H9 (cell line): ENCODE measurements at regions not wholly inside any gene's neighbourhood (a gene's known extent, or its start where the extent isn't known, plus 50 kb on each side); places are given as distances from the start of the nearest gene placed in this dataset.

Experiments used
- DNase-seq: peaks from one replicate; pipeline ENCODE4 v3.0.0-alpha.2; 2017
- H2AFZ ChIP-seq: one replicate; pipeline ENCODE4 v1.6.1; 2013; ENCODE audit warnings: mild to moderate bottlenecking, low read length, control low read depth, moderate library complexity
- H2AK5ac ChIP-seq: 2 replicates; pipeline ENCODE4 v1.6.1; 2013; ENCODE audit warnings: low read length, control low read depth, mixed read lengths; ENCODE audit not compliant: insufficient read length
- H2BK120ac ChIP-seq: one replicate; pipeline ENCODE4 v1.6.1; 2013; ENCODE audit warnings: low read depth, mild to moderate bottlenecking, low read length, control low read depth, inconsistent platforms; ENCODE audit not compliant: poor library complexity, severe bottlenecking
- H2BK12ac ChIP-seq: 2 replicates; pipeline ENCODE4 v1.6.1; 2013; ENCODE audit warnings: low read length, control low read depth, mixed read lengths, low read depth; ENCODE audit not compliant: insufficient read length
- H2BK15ac ChIP-seq: 2 replicates; pipeline ENCODE4 v1.6.1; 2013; ENCODE audit warnings: low read depth, low read length, control low read depth
- H2BK20ac ChIP-seq: one replicate; pipeline ENCODE4 v1.6.1; 2013; ENCODE audit warnings: low read depth, mild to moderate bottlenecking, low read length, control low read depth, inconsistent platforms; ENCODE audit not compliant: poor library complexity, severe bottlenecking
- H2BK5ac ChIP-seq: 2 replicates; pipeline ENCODE4 v1.6.1; 2013; ENCODE audit warnings: low read length, control low read depth, mixed read lengths; ENCODE audit not compliant: insufficient read length
- H3K14ac ChIP-seq: 2 replicates; pipeline ENCODE4 v1.6.1; 2013; ENCODE audit warnings: low read length, control low read depth; ENCODE audit not compliant: insufficient read depth
- H3K18ac ChIP-seq: 2 replicates; pipeline ENCODE4 v1.6.1; 2013; ENCODE audit warnings: low read depth, mild to moderate bottlenecking, mixed read lengths, low read length, control low read depth; ENCODE audit not compliant: insufficient read length
- H3K23ac ChIP-seq: 2 replicates; pipeline ENCODE4 v1.6.1; 2013; ENCODE audit warnings: low read length, control low read depth, mixed read lengths, low read depth; ENCODE audit not compliant: insufficient read length
- H3K23me2 ChIP-seq: 2 replicates; pipeline ENCODE4 v1.6.1; 2013; ENCODE audit warnings: low read depth, mild to moderate bottlenecking, mixed read lengths, low read length, control low read depth; ENCODE audit not compliant: insufficient read length, poor library complexity, severe bottlenecking
- H3K27ac ChIP-seq: 2 replicates; pipeline ENCODE4 v1.5.1; 2013; ENCODE audit warnings: low read length, control low read depth, mixed read lengths, low read depth; ENCODE audit not compliant: insufficient read length
- H3K27me3 ChIP-seq: 2 replicates; pipeline ENCODE4 v1.6.1; 2013; ENCODE audit warnings: low read length, control low read depth, inconsistent platforms; ENCODE audit not compliant: insufficient read depth
- H3K4ac ChIP-seq: 2 replicates; pipeline ENCODE4 v1.6.1; 2013; ENCODE audit warnings: low read depth, mild to moderate bottlenecking, control low read depth, inconsistent platforms, low read length, moderate library complexity
- H3K4me1 ChIP-seq: 2 replicates; pipeline ENCODE4 v1.6.1; 2013; ENCODE audit warnings: low read length, control low read depth, inconsistent platforms; ENCODE audit not compliant: insufficient read depth
- H3K4me2 ChIP-seq: 2 replicates; pipeline ENCODE4 v1.6.1; 2013; ENCODE audit warnings: low read length, control low read depth, mixed read lengths; ENCODE audit not compliant: insufficient read length, insufficient read depth
- H3K56ac ChIP-seq: 2 replicates; pipeline ENCODE4 v1.6.1; 2013; ENCODE audit warnings: low read depth, mild to moderate bottlenecking, mixed read lengths, low read length, control low read depth; ENCODE audit not compliant: insufficient read length
- H3K79me1 ChIP-seq: 2 replicates; pipeline ENCODE4 v1.6.1; 2013; ENCODE audit warnings: low read depth, mild to moderate bottlenecking, moderate library complexity, low read length, control low read depth, inconsistent platforms; ENCODE audit not compliant: insufficient read depth, poor library complexity, severe bottlenecking
- H3K79me2 ChIP-seq: 2 replicates; pipeline ENCODE4 v1.6.1; 2013; ENCODE audit warnings: low read length, control low read depth, inconsistent platforms; ENCODE audit not compliant: insufficient read depth
- H3K9ac ChIP-seq: 2 replicates; pipeline ENCODE4 v1.6.1; 2013; ENCODE audit warnings: low read length, control low read depth, mixed read lengths; ENCODE audit not compliant: insufficient read length; ENCODE audit errors: extremely low read depth
- H3K9me3 ChIP-seq: one replicate; pipeline ENCODE4 v1.6.1; 2013; ENCODE audit warnings: low read depth, low read length, inconsistent platforms; ENCODE audit not compliant: control insufficient read depth
- H3T11ph ChIP-seq: one replicate; pipeline ENCODE4 v1.6.1; 2013; ENCODE audit warnings: mild to moderate bottlenecking, low read length, control low read depth, inconsistent platforms
- H4K20me1 ChIP-seq: one replicate; pipeline ENCODE4 v1.6.1; 2013; ENCODE audit not compliant: control insufficient read depth, insufficient read length, insufficient read depth
- H4K5ac ChIP-seq: 2 replicates; pipeline ENCODE4 v1.6.1; 2013; ENCODE audit warnings: low read depth, mild to moderate bottlenecking, mixed read lengths, low read length, control low read depth; ENCODE audit not compliant: insufficient read length
- H4K8ac ChIP-seq: replicated peaks from 2 replicates; pipeline ENCODE4 v1.6.1; 2013; ENCODE audit warnings: low read length, control low read depth, mixed read lengths, low read depth; ENCODE audit not compliant: insufficient read length
- H4K91ac ChIP-seq: 2 replicates; pipeline ENCODE4 v1.6.1; 2013; ENCODE audit warnings: low read depth, mild to moderate bottlenecking, moderate library complexity, mixed read lengths, low read length, control low read depth; ENCODE audit not compliant: insufficient read length
- H3K27ac Mint-ChIP-seq, 3 experiments: 2 replicates in 2 of 3; 3 replicates in 1 of 3; pipeline ENCODE4 v1.8.0; 2020 to 2021; ENCODE audit warnings: mixed read lengths in 3 of 3, mild to moderate bottlenecking in 1 of 3, moderate library complexity in 1 of 3
- H3K27me3 Mint-ChIP-seq: 2 replicates; pipeline ENCODE4 v1.8.0; 2021; ENCODE audit warnings: low read depth, mild to moderate bottlenecking, moderate library complexity, mixed read lengths
- H3K36me3 Mint-ChIP-seq, 3 experiments: 2 replicates in 2 of 3; 3 replicates in 1 of 3; pipeline ENCODE4 v1.8.0; 2020 to 2021; ENCODE audit warnings: low read depth in 3 of 3, mixed read lengths in 3 of 3; ENCODE audit not compliant: insufficient read depth in 1 of 3
- H3K4me1 Mint-ChIP-seq, 2 experiments: 2 replicates each; pipeline ENCODE4 v1.8.0; 2020; ENCODE audit warnings: mixed read lengths in 2 of 2
- H3K4me3 Mint-ChIP-seq, 2 experiments: 2 replicates in 1 of 2; 3 replicates in 1 of 2; pipeline ENCODE4 v1.8.0; 2020 to 2021; ENCODE audit warnings: mild to moderate bottlenecking in 2 of 2, mixed read lengths in 2 of 2, moderate library complexity in 1 of 2
- H3K9me3 Mint-ChIP-seq, 2 experiments: 2 replicates in 1 of 2; 3 replicates in 1 of 2; pipeline ENCODE4 v1.8.0; 2020; ENCODE audit warnings: mild to moderate bottlenecking in 2 of 2, mixed read lengths in 2 of 2, moderate library complexity in 1 of 2
- WGBS: extraction: QIAGEN DNeasy Blood & Tissue Kit; methylation state at CpG from one replicate; pipeline ENCODE4 v1.1.7; 2013; ENCODE audit warnings: missing lambda C conversion rate, low lambda C conversion rate, mixed read lengths; ENCODE audit not compliant: insufficient read length; ENCODE audit errors: extremely low coverage; 5-methylcytosine and 5-hydroxymethylcytosine counted together
- TF ChIP-seq, protein P1 (sequence below): fragments of 200-600 bp; sonication (generic); conservative IDR thresholded peaks from 3 replicates; pipeline ENCODE4 v1.8.0; 2021; ENCODE audit warnings: antibody characterized with exemption, mild to moderate bottlenecking

DNA sequence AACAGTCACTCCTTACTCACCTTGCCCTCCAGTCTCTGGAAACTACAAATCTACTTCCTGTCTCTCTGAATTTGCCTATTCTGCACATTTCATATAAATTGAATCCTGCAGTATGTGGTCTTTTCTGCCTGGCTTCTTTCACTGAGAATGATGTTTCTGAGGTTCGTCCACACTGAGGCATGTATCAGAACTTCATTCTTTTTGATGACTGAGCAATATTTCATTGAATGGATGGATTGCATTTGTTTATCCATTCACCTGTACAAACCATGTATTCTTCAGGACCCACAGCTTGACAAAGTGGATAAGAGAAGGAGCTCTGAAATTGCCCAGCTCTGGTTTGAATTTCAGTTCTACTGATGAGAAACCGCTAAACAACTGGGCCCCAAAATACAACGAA, 118.9 kb upstream of the ARRDC4 start:
- no peak overlapping the region for H2BK20ac ChIP-seq
- no peak overlapping the region for H3K27ac ChIP-seq
- H3K4ac ChIP-seq, result no peak overlapping the region
- no peak overlapping the region for H2BK5ac ChIP-seq
- DNase-seq, result no peak
- no peak overlapping the region for H2AFZ ChIP-seq
- Mint-ChIP-seq H3K4me3 (no peak overlapping the region), H3K27ac (no peak overlapping the region), H3K9me3 (no peaks in the 10 kb centered on the region), H3K27me3 (no peaks in the 10 kb centered on the region), H3K4me1 (no peaks in the 10 kb centered on the region), H3K36me3 (no peaks in the 10 kb centered on the region)
- H3K4me2 ChIP-seq, result no peak overlapping the region
- H4K91ac ChIP-seq, result no peak overlapping the region
- H3K18ac ChIP-seq, result no peak overlapping the region
- no peak overlapping the region for H2BK15ac ChIP-seq
- H3T11ph ChIP-seq, result no peak overlapping the region
- no peaks in the 10 kb centered on the region for H3K27me3 ChIP-seq
- H3K79me2 ChIP-seq, result no peaks in the 10 kb centered on the region
- TF ChIP-seq, protein P1, sequence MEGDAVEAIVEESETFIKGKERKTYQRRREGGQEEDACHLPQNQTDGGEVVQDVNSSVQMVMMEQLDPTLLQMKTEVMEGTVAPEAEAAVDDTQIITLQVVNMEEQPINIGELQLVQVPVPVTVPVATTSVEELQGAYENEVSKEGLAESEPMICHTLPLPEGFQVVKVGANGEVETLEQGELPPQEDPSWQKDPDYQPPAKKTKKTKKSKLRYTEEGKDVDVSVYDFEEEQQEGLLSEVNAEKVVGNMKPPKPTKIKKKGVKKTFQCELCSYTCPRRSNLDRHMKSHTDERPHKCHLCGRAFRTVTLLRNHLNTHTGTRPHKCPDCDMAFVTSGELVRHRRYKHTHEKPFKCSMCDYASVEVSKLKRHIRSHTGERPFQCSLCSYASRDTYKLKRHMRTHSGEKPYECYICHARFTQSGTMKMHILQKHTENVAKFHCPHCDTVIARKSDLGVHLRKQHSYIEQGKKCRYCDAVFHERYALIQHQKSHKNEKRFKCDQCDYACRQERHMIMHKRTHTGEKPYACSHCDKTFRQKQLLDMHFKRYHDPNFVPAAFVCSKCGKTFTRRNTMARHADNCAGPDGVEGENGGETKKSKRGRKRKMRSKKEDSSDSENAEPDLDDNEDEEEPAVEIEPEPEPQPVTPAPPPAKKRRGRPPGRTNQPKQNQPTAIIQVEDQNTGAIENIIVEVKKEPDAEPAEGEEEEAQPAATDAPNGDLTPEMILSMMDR, result no peak
- H3K23ac ChIP-seq, result no peak overlapping the region
- no peak overlapping the region for H2BK120ac ChIP-seq
- no peaks in the 10 kb centered on the region for H4K20me1 ChIP-seq
- H4K8ac ChIP-seq, result no peak overlapping the region
- H3K56ac ChIP-seq, result no peak overlapping the region
- no peaks in the 10 kb centered on the region for H3K23me2 ChIP-seq
- H3K79me1 ChIP-seq, result no peaks in the 10 kb centered on the region
- no peak overlapping the region for H3K9ac ChIP-seq
- no peak overlapping the region for H3K14ac ChIP-seq
- no peaks in the 10 kb centered on the region for H3K4me1 ChIP-seq
- H3K9me3 ChIP-seq, result no peaks in the 10 kb centered on the region
- no peak overlapping the region for H4K5ac ChIP-seq
- H2AK5ac ChIP-seq, result no peak overlapping the region
- WGBS, result no CpG with 5 or more reads among the region's 3 CpGs
- H2BK12ac ChIP-seq, result no peak overlapping the region
